ENCODE measurements at regions not wholly inside any gene's neighbourhood (a gene's known extent, or its start where the extent isn't known, plus 50 kb on each side); places are given as distances from the start of the nearest gene placed in this dataset.

DNA sequence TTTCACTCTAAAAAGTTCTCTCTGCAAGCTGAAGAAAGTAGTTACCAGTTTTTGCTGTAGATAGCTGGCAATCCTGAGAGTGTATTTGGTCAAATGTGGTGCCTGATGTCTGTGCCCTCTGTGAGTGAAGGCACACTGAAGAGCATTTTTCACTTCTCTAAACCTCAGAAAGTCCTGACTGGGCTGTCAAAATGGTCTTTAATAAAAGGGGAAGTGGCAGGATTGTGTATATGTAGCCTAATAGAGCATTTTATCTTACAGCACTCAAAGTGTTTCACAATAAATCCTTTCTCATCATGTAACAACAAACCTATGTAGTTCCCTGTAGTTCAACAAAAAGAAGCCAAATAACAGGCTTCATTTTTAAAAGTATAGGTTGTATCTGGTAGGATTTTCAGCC lies 1552.3 kb upstream of the SLC39A10 start:
- TF ChIP-seq, protein P1, sequence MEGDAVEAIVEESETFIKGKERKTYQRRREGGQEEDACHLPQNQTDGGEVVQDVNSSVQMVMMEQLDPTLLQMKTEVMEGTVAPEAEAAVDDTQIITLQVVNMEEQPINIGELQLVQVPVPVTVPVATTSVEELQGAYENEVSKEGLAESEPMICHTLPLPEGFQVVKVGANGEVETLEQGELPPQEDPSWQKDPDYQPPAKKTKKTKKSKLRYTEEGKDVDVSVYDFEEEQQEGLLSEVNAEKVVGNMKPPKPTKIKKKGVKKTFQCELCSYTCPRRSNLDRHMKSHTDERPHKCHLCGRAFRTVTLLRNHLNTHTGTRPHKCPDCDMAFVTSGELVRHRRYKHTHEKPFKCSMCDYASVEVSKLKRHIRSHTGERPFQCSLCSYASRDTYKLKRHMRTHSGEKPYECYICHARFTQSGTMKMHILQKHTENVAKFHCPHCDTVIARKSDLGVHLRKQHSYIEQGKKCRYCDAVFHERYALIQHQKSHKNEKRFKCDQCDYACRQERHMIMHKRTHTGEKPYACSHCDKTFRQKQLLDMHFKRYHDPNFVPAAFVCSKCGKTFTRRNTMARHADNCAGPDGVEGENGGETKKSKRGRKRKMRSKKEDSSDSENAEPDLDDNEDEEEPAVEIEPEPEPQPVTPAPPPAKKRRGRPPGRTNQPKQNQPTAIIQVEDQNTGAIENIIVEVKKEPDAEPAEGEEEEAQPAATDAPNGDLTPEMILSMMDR (IDR thresholded peaks at IDR 0.05) = no peak
- TF ChIP-seq MAZ (IDR thresholded peaks at IDR 0.05; ENCODE audit: borderline replicate concordance, low read depth, low read length) (no peak), MAFK (IDR thresholded peaks at IDR 0.05; ENCODE audit: partially characterized antibody) (no peak), HEYL (CRISPR knock-in tag; IDR thresholded peaks at IDR 0.05) (no peak), TFCP2L1 (CRISPR knock-in tag; IDR thresholded peaks at IDR 0.05) (no peak), POLR2A (IDR thresholded peaks at IDR 0.05; ENCODE audit: low read length) (no peak), SMC3 (IDR thresholded peaks at IDR 0.05) (no peak)
- TF ChIP-seq, protein P2, sequence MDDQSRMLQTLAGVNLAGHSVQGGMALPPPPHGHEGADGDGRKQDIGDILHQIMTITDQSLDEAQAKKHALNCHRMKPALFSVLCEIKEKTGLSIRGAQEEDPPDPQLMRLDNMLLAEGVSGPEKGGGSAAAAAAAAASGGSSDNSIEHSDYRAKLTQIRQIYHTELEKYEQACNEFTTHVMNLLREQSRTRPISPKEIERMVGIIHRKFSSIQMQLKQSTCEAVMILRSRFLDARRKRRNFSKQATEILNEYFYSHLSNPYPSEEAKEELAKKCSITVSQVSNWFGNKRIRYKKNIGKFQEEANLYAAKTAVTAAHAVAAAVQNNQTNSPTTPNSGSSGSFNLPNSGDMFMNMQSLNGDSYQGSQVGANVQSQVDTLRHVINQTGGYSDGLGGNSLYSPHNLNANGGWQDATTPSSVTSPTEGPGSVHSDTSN (IDR thresholded peaks at IDR 0.05) = no peak
- TF ChIP-seq, protein P3, sequence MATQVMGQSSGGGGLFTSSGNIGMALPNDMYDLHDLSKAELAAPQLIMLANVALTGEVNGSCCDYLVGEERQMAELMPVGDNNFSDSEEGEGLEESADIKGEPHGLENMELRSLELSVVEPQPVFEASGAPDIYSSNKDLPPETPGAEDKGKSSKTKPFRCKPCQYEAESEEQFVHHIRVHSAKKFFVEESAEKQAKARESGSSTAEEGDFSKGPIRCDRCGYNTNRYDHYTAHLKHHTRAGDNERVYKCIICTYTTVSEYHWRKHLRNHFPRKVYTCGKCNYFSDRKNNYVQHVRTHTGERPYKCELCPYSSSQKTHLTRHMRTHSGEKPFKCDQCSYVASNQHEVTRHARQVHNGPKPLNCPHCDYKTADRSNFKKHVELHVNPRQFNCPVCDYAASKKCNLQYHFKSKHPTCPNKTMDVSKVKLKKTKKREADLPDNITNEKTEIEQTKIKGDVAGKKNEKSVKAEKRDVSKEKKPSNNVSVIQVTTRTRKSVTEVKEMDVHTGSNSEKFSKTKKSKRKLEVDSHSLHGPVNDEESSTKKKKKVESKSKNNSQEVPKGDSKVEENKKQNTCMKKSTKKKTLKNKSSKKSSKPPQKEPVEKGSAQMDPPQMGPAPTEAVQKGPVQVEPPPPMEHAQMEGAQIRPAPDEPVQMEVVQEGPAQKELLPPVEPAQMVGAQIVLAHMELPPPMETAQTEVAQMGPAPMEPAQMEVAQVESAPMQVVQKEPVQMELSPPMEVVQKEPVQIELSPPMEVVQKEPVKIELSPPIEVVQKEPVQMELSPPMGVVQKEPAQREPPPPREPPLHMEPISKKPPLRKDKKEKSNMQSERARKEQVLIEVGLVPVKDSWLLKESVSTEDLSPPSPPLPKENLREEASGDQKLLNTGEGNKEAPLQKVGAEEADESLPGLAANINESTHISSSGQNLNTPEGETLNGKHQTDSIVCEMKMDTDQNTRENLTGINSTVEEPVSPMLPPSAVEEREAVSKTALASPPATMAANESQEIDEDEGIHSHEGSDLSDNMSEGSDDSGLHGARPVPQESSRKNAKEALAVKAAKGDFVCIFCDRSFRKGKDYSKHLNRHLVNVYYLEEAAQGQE (IDR thresholded peaks at IDR 0.05) = no peak
- TF ChIP-seq, protein P4, sequence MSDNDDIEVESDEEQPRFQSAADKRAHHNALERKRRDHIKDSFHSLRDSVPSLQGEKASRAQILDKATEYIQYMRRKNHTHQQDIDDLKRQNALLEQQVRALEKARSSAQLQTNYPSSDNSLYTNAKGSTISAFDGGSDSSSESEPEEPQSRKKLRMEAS (IDR thresholded peaks at IDR 0.05) = no peak
